ENCODE measurements at regions not wholly inside any gene's neighbourhood (a gene's known extent, or its start where the extent isn't known, plus 50 kb on each side); places are given as distances from the start of the nearest gene placed in this dataset.

DNA sequence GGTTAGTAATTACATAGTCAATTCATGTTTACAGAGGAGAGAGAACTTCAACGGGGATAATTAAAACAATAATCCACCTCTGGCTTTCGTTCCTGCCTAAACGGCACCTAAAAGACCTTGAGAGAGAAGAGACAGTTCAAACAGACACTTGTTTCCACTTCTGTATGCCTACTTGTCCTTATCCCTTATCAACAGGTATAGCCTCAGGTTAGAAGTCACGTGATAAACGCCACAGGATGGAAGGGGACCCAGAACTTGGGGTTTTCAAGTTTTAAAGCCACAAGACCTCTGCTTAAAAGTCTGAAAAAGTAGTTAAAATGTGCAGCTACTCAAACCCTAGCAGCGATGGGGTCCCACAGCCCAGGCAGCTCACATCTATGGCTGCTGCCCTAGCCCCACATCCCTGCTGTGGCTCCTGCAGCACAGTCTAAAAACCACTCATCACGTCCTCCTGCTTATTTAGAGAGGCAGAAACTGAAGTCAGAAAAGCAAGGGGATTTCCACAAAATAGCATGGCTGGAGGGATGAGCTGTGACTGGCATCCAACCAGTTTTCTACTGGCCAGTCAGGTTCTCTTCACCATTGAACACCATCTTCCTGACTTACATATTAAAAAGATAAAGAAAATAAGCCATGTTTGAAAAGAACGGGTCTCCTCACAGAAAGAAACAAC, 51.2 kb upstream of the SEC16B start:
- H3K27ac Mint-ChIP-seq: no peak overlapping the region
- H3K27me3 Mint-ChIP-seq: no peaks in the 10 kb centered on the region
- H3K4me3 Mint-ChIP-seq: no peak overlapping the region
- no peak for DNase-seq
- H3K9me3 Mint-ChIP-seq: peaks cover 2% of the 10 kb centered on the region
- no peaks in the 10 kb centered on the region for H3K36me3 Mint-ChIP-seq (ENCODE audit: low read depth)
- H3K4me1 Mint-ChIP-seq: no peaks in the 10 kb centered on the region
- ChIA-PET POLR2A (no interaction called here), CTCF (no interaction called here)

GRCh38 chr1:178021950-178022349, 52.1 kb upstream of the SEC16B start:
- ChIA-PET POLR2A (no interaction called here), CTCF (no interaction called here)
- Mint-ChIP-seq H3K27ac (no peak overlapping the region), H3K4me1 (no peaks in the 10 kb centered on the region), H3K4me3 (no peak overlapping the region), H3K36me3 (ENCODE audit: low read depth) (no peaks in the 10 kb centered on the region), H3K9me3 (peaks cover 2% of the 10 kb centered on the region), H3K27me3 (no peaks in the 10 kb centered on the region)
- DNase-seq: no peak

- Mint-ChIP-seq H3K36me3 (ENCODE audit: low read depth) (no peaks in the 10 kb centered on the region), H3K9me3 (no peaks in the 10 kb centered on the region), H3K4me1 (no peaks in the 10 kb centered on the region), H3K27me3 (no peaks in the 10 kb centered on the region), H3K27ac (no peak overlapping the region), H3K4me3 (no peak overlapping the region)
- ChIA-PET CTCF (no interaction called here), POLR2A (no interaction called here)
- DNase-seq: no peak
These were observed 53.3 kb upstream of the SEC16B start for GRCh38 chr1:178023181-178023618.

DNA sequence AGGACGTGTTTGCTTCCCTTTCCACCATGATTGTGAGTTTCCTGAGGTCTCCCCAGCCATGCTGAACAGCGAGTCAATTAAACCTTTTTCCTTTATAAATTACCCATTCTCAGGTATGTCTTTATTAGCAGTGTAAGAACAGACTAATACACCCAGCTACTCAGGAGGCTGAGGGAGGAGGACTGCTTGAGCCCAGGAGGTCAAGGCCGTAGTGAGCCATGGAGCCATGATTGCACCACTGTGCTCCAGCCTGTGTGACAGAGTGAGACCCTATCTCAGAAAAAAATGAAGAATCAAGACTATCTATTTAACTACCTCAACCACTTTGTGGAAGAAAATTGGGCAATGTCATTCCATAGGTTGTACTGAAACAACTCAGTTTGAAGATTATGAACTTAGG, 54.6 kb upstream of the SEC16B start:
- no peaks in the 10 kb centered on the region for H3K36me3 Mint-ChIP-seq (ENCODE audit: low read depth)
- no peaks in the 10 kb centered on the region for H3K9me3 Mint-ChIP-seq

DNA sequence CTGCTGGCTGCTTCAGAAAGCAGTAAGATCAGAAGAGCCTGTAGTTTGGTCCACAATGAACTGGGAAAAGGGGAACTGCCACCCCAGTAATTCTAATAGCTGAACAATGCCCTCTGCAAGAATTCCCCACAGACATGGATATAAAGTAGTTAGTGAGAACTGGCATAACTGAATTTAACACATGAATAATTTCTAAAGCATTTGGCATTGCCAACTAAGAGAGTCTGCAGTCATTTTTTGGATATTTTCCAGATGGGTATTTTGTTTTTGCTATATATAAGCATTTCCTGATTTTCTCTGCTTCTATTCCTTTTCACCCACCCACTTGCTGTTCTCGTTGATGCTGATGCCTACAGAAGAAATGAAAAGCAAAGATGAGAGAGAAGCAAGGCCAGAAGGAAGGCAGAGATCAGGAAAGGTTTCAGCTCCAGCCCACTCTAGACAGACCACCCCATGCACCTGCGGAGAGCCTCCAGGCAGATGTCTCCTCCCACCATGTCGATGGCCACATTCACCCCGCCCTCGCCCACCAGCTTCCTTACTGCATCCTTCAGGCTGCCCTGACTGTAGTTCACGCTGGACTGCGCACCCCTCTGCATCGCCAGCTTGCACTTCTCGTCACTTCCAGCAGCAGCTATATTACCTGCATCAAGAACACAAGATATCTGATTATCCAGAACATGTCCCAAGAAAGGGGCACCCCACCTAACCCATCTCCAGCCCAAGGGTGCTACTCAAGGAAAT, 55.9 kb upstream of the SEC16B start:
- no peaks in the 10 kb centered on the region for H3K9me3 Mint-ChIP-seq
- H3K4me1 Mint-ChIP-seq: no peaks in the 10 kb centered on the region
- no peaks in the 10 kb centered on the region for H3K36me3 Mint-ChIP-seq (ENCODE audit: low read depth)
- no peak overlapping the region for H3K27ac Mint-ChIP-seq
- POLR2A ChIA-PET: no interaction called here
- no peaks in the 10 kb centered on the region for H3K27me3 Mint-ChIP-seq
- no peak overlapping the region for H3K4me3 Mint-ChIP-seq
- CTCF ChIA-PET: no interaction called here
- no peak for DNase-seq

More for the DNA sequence above, 54.6 kb upstream of the SEC16B start:
- Mint-ChIP-seq H3K4me1 (no peaks in the 10 kb centered on the region), H3K27me3 (no peaks in the 10 kb centered on the region), H3K27ac (no peak overlapping the region), H3K4me3 (no peak overlapping the region)
- CTCF ChIA-PET: no interaction called here
- POLR2A ChIA-PET: no interaction called here
- DNase-seq: no peak

DNA sequence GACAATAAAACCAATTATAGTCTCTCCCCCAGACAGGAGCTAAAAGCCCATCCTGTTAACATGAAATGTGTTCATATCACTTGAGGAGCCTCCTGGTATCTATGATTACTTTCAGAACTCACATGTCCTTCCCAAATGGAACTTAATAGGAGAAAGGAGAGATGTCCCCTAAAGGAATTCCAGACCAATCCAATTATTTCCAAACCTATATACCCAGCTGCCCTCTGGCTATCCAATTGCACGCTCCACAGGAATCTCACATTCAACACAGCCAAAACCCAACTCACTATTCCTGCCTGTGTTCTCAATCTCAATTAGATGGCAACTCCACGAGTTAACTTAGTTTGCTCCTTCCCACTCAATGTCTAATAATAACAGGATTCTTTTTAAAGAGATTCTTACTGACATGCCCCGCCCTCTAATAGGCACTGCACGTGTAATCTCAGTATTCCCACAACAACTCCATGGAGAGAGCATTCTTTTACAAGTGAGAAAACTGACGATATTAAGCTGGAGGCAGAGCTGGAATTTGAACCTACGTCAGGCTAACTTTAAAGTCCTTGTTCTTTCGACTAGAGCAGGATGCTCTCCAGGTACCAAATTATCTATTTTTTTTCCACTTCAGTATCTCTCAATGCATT, 59.1 kb upstream of the SEC16B start:
- Mint-ChIP-seq H3K9me3 (no peaks in the 10 kb centered on the region), H3K27me3 (no peaks in the 10 kb centered on the region), H3K4me1 (no peaks in the 10 kb centered on the region), H3K4me3 (no peak overlapping the region), H3K27ac (no peak overlapping the region), H3K36me3 (ENCODE audit: low read depth) (no peaks in the 10 kb centered on the region)
- DNase-seq: no peak
- CTCF ChIA-PET: interaction anchor here (0.6 kb wide), 1 partner anchor 61 kb away, joined by 3 read pairs; no protein-coding TSS in a partner anchor
- POLR2A ChIA-PET: no interaction called here

DNA sequence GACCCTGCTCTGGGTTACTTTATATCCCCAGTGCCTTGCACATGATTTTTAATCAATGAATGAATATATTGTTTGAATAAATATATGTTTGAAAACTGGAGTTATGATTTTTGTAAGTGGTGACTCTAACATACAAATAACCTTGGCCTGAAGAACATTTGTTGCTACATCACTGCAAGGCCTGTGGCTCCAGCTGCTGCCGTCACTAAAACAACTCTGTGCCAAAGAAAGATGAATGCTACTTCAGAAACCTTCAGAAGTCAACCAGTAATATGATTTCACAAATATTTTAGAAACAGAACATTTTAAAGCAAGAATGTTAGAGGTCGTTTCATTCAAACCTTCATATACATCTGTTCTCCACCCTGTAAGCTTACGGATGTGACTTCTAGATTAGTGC, 60.6 kb upstream of the SEC16B start:
- DNase-seq: no peak
- CTCF ChIA-PET: no interaction called here
- Mint-ChIP-seq H3K9me3 (no peaks in the 10 kb centered on the region), H3K4me3 (no peak overlapping the region), H3K27me3 (no peaks in the 10 kb centered on the region), H3K27ac (no peak overlapping the region), H3K4me1 (no peaks in the 10 kb centered on the region), H3K36me3 (ENCODE audit: low read depth) (no peaks in the 10 kb centered on the region)
- POLR2A ChIA-PET: no interaction called here

DNA sequence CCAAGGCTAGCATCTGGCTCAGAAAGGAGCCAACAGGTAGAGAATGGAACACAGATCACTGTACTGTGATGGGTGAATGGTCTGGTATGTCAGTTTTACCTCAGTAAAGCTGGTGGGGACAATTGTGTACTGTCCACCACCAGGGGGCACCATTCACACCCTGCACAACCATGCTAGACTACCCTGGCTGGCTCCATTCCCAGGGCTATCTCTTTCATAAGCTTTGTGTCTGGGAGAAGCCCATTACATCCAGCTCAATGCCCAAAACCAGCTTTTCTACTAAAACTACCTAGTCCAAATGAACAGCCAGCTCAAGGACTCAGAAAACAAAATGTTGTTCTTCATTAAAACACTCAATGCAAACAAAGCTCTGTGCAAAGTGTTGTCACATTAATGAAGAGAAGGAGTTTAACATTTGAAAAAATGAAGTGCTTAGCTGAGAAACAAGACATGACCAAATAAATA, 62.0 kb upstream of the RASAL2 start:
- Mint-ChIP-seq H3K27me3 (peaks cover 1% of the 10 kb centered on the region), H3K4me1 (no peaks in the 10 kb centered on the region), H3K36me3 (ENCODE audit: low read depth) (no peaks in the 10 kb centered on the region), H3K4me3 (no peak overlapping the region), H3K9me3 (no peaks in the 10 kb centered on the region), H3K27ac (no peak overlapping the region)
- CTCF ChIA-PET: interaction anchor here (0.7 kb wide), 1 partner anchor 12 kb away, joined by 3 read pairs; no protein-coding TSS in a partner anchor
- peak; percentile 19 for DNase-seq
- POLR2A ChIA-PET: no interaction called here

- no peak for DNase-seq
- Mint-ChIP-seq H3K27me3 (peaks cover 1% of the 10 kb centered on the region), H3K27ac (no peak overlapping the region), H3K36me3 (ENCODE audit: low read depth) (no peaks in the 10 kb centered on the region), H3K4me1 (no peaks in the 10 kb centered on the region), H3K9me3 (no peaks in the 10 kb centered on the region), H3K4me3 (no peak overlapping the region)
- ChIA-PET CTCF (no interaction called here), POLR2A (no interaction called here)
These were observed 60.9 kb upstream of the RASAL2 start for GRCh38 chr1:178033019-178033418.

- POLR2A ChIA-PET: no interaction called here
- Mint-ChIP-seq H3K27ac (no peak overlapping the region), H3K36me3 (ENCODE audit: low read depth) (no peaks in the 10 kb centered on the region), H3K4me1 (no peaks in the 10 kb centered on the region), H3K9me3 (no peaks in the 10 kb centered on the region), H3K4me3 (no peak overlapping the region), H3K27me3 (peaks cover 1% of the 10 kb centered on the region)
- DNase-seq: no peak
- CTCF ChIA-PET: no interaction called here
These were observed 59.2 kb upstream of the RASAL2 start for GRCh38 chr1:178034676-178035075.

DNA sequence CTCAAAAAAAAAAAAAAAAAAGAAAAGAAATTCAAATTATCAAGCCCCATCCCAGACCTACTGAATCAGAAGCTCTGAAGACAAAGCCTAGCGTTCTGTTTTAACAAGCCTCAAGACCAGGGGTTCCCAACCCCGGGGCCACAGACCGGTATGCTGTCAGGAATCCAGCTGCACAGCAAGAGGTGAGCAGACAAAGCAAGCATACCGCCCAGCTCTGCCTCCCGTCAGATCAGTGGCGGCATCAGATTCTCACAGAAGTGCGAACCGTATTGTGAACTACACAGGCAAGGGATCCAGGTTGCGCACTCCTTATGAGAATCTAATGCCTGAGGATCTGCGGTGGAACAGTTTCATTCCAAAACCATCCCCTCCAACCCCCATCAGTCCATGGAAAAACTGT, 57.8 kb upstream of the RASAL2 start:
- peaks cover 1% of the 10 kb centered on the region for H3K27me3 Mint-ChIP-seq
- no peak overlapping the region for H3K4me3 Mint-ChIP-seq
- POLR2A ChIA-PET: no interaction called here
- no peak for DNase-seq
- H3K36me3 Mint-ChIP-seq (ENCODE audit: low read depth): no peaks in the 10 kb centered on the region
- no peaks in the 10 kb centered on the region for H3K4me1 Mint-ChIP-seq
- no peak overlapping the region for H3K27ac Mint-ChIP-seq
- CTCF ChIA-PET: no interaction called here
- peaks cover 2% of the 10 kb centered on the region for H3K9me3 Mint-ChIP-seq

GRCh38 chr1:178037510-178038253, 56.2 kb upstream of the RASAL2 start:
- no peaks in the 10 kb centered on the region for H3K36me3 Mint-ChIP-seq (ENCODE audit: low read depth)
- no peak overlapping the region for H3K27ac Mint-ChIP-seq
- POLR2A ChIA-PET: no interaction called here
- H3K27me3 Mint-ChIP-seq: peaks cover 1% of the 10 kb centered on the region
- no peak overlapping the region for H3K4me3 Mint-ChIP-seq
- CTCF ChIA-PET: no interaction called here
- DNase-seq: no peak
- H3K9me3 Mint-ChIP-seq: peaks cover 2% of the 10 kb centered on the region
- no peaks in the 10 kb centered on the region for H3K4me1 Mint-ChIP-seq

GRCh38 chr1:178038372-178038771, 55.5 kb upstream of the RASAL2 start:
- Mint-ChIP-seq H3K4me3 (no peak overlapping the region), H3K4me1 (no peaks in the 10 kb centered on the region), H3K9me3 (peaks cover 2% of the 10 kb centered on the region), H3K27me3 (peaks cover 1% of the 10 kb centered on the region), H3K27ac (no peak overlapping the region), H3K36me3 (ENCODE audit: low read depth) (no peaks in the 10 kb centered on the region)
- DNase-seq: no peak
- ChIA-PET POLR2A (no interaction called here), CTCF (no interaction called here)

Measured in activated CD4-positive, alpha-beta memory T cell treated with anti-CD3 and anti-CD28 coated beads, Interleukin-2, amount 10 ng/mL, durations not matched to agents 7 days and 5 days (primary cell).